IPS-18a (cell line): ENCODE measurements at regions not wholly inside any gene's neighbourhood (a gene's known extent, or its start where the extent isn't known, plus 50 kb on each side); places are given as distances from the start of the nearest gene placed in this dataset.

Experiments used
- H3K27ac ChIP-seq: one replicate; pipeline ENCODE4 v1.5.1; 2013; ENCODE audit warnings: low read length
- H3K27me3 ChIP-seq: one replicate; pipeline ENCODE4 v1.6.1; 2013; ENCODE audit warnings: mild to moderate bottlenecking, low read length; ENCODE audit not compliant: control insufficient read depth, insufficient read depth
- H3K36me3 ChIP-seq: one replicate; pipeline ENCODE4 v1.6.1; 2013; ENCODE audit warnings: low read depth, low read length; ENCODE audit not compliant: control insufficient read depth
- H3K4me1 ChIP-seq: one replicate; pipeline ENCODE4 v1.6.1; 2013; ENCODE audit warnings: low read depth, low read length; ENCODE audit not compliant: control insufficient read depth
- H3K4me3 ChIP-seq: one replicate; pipeline ENCODE4 v1.5.1; 2013; ENCODE audit warnings: low read length
- H3K9ac ChIP-seq: one replicate; pipeline ENCODE4 v1.6.1; 2013; ENCODE audit warnings: mild to moderate bottlenecking, low read length, moderate library complexity
- H3K9me3 ChIP-seq: one replicate; pipeline ENCODE4 v1.6.1; 2013; ENCODE audit warnings: low read depth, low read length; ENCODE audit not compliant: control insufficient read depth

DNA sequence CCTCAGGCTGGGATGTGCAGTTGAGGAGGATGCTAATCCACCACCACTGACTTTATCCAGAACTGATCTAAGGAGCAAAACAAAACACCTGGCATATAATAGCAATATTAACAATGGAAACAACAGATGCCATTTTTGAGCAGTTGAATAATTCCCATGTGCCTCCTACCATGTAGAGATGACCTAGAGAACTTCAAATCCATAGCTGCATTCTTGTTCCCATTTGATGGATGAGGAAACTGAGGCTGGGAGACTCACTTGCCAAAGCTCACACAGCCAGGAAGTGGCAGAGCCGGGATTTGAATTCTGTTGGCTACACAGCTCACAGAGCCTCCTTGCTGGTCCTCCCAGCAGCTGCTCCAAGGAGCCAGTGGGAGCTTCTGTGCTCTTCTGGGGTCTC is 155.8 kb upstream of the MYL2 start:
- Histone ChIP-seq H3K9ac (no peak overlapping the region), H3K9me3 (no peaks in the 10 kb centered on the region), H3K36me3 (no peaks in the 10 kb centered on the region), H3K4me3 (no peak overlapping the region), H3K4me1 (peaks cover 12% of the 10 kb centered on the region), H3K27ac (no peak overlapping the region), H3K27me3 (no peaks in the 10 kb centered on the region)

DNA sequence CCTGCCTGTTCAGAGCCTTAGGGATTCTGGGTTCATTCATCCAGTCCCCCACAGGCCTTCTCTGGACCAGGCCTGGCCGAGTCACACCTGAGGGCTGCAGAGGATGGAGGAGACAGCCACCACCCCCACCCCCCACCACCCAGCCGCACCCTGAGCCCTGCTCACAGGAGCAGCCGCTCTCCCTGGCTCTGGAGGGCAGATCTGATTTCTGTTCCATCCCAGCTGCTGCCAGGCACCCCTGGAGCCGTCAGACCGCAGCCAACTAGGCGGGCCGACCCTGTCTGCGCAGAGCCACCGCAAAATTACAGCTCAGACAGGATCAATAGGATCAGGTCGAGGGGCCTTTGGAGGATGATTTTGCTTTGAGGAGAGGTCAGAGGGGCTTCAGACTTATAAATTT is 154.6 kb upstream of the MYL2 start:
- H3K4me1 ChIP-seq = peaks cover 12% of the 10 kb centered on the region
- no peaks in the 10 kb centered on the region for H3K9me3 ChIP-seq
- no peaks in the 10 kb centered on the region for H3K27me3 ChIP-seq
- H3K36me3 ChIP-seq = no peaks in the 10 kb centered on the region
- no peak overlapping the region for H3K4me3 ChIP-seq
- no peak overlapping the region for H3K27ac ChIP-seq
- H3K9ac ChIP-seq = no peak overlapping the region

DNA sequence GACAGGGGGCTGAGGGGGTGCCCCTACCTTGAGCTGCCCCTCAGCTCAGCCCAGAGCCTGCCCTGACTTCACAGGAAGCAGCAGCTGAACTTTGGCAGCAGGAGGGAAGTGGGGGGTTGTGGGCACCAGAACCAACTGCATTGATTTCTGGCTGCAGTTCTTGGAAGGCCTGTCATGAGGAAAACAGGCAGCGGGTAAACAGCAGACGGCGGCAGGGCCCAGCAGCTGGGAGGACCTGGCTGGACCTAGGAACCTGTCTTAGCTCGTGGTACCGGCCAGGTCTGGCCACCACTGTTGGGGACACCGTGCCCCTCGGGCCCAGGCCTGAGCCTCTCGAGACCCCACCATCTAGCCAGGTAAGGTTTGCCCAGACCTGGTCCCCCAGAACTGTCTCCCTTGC is 154.2 kb upstream of the MYL2 start:
- H3K4me3 ChIP-seq = no peak overlapping the region
- H3K4me1 ChIP-seq = peaks cover 12% of the 10 kb centered on the region
- no peaks in the 10 kb centered on the region for H3K27me3 ChIP-seq
- no peak overlapping the region for H3K27ac ChIP-seq
- no peak overlapping the region for H3K9ac ChIP-seq
- no peaks in the 10 kb centered on the region for H3K36me3 ChIP-seq
- no peaks in the 10 kb centered on the region for H3K9me3 ChIP-seq

DNA sequence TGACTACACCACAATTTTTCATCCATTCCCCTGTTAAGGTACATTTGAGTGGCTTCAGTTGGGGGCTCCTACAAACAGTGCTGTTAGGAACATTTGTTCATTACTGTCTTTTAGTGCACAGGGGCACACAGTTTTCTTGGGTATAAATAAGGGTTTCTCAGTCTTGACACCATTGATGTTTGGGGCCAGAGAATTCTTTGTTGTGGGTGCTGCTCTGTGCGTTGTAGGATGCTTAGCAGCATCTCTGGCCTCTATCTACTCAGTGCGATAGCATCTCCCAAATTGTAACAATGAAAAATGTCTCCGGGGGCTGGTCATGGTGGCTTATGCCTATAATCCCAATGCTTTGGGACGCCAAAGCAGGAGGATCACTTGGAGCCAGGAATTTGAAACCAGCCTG is 153.0 kb upstream of the MYL2 start:
- Histone ChIP-seq H3K36me3 (no peaks in the 10 kb centered on the region), H3K4me3 (no peak overlapping the region), H3K4me1 (peaks cover 12% of the 10 kb centered on the region), H3K9me3 (no peaks in the 10 kb centered on the region), H3K9ac (no peak overlapping the region), H3K27ac (no peak overlapping the region), H3K27me3 (no peaks in the 10 kb centered on the region)

DNA sequence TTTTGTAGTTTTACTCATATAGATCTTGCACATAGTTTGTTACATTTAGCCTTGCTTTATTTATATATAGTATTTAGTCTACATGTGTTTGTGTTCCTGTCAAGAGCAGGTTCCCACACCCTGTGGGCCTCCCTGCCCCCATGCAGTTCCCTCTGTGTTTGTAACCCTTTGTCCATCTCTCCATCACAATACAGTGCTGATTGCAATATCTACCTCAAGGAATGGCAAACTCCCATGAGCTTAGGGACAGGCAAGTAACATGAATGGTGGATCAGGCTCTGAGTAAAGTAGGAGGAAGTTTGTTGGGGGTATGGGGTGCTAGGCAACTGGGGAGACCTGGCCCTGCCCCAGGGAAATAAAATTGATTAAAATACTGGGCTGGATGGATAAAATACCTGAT is 151.9 kb upstream of the MYL2 start:
- H3K9ac ChIP-seq = no peak overlapping the region

DNA sequence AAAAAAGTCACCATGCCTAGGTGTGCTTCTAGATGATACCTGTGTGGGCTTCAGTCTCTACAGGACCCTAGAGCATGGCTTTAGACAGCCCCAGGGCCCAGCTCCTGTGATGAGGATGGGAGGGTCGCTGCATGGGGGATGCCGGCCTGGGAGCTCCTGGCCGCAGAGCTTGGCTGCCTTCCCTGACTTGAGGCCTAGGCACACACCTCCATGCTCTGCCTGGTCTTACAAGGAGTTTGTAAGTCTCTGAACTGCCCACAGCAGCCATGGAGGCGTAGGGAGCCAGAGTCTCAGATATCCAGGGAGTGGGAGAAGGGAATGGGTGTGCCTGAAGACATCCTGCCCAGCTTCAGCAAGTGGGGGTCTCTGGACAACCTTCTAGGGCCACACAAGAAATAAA is 149.5 kb upstream of the MYL2 start:
- Histone ChIP-seq H3K9me3 (no peaks in the 10 kb centered on the region), H3K4me1 (peaks cover 6% of the 10 kb centered on the region), H3K27me3 (no peaks in the 10 kb centered on the region), H3K4me3 (no peak overlapping the region), H3K9ac (no peak overlapping the region), H3K27ac (no peak overlapping the region), H3K36me3 (no peaks in the 10 kb centered on the region)

More for the DNA sequence above, 151.9 kb upstream of the MYL2 start:
- Histone ChIP-seq H3K27me3 (no peaks in the 10 kb centered on the region), H3K36me3 (no peaks in the 10 kb centered on the region), H3K27ac (no peak overlapping the region), H3K9me3 (no peaks in the 10 kb centered on the region), H3K4me1 (peaks cover 6% of the 10 kb centered on the region), H3K4me3 (no peak overlapping the region)

DNA sequence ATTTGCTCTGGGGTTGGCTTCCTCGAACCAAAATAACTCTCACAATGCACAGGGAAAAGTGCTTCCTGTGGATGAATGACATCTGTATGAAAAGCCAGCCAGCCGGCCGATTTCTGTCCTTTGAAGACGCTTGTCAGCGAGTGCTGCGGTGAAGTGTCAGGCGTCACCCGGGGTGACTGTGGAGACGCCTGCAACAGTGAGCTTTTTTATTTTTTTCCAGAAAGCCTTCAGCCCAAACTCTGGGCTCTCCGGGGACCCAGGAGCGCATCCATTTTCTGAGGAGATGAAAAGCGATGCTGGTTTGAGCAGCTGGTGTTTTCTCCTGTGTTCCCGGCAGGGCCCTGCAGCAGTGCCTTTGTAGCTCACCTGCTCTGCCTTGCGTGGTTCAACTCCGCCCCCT is 147.9 kb upstream of the MYL2 start:
- Histone ChIP-seq H3K36me3 (no peaks in the 10 kb centered on the region), H3K27ac (no peak overlapping the region), H3K4me1 (peaks cover 6% of the 10 kb centered on the region), H3K9me3 (no peaks in the 10 kb centered on the region), H3K4me3 (no peak overlapping the region), H3K9ac (no peak overlapping the region), H3K27me3 (no peaks in the 10 kb centered on the region)

DNA sequence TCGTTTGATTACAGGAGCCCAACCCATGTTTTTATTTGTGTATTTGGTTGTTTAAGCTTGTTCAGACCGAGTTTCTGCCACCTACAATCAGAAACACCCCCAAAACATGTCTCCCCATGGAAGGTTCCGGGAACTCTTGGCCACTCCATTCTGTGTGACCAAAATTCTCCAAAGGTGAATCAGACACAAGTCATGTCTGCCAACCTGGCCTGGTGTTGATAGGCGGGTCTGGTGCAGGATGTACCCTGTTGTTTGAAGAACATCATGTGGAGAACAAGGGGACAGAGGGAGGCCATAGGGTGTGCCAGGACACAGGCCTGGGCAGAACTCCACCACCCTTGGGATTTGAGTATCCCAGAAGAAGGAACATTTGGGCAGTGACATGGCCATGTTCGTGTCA is 147.1 kb upstream of the MYL2 start:
- H3K9ac ChIP-seq = no peak overlapping the region
- no peaks in the 10 kb centered on the region for H3K36me3 ChIP-seq
- no peaks in the 10 kb centered on the region for H3K9me3 ChIP-seq
- H3K4me3 ChIP-seq = no peak overlapping the region
- no peaks in the 10 kb centered on the region for H3K27me3 ChIP-seq
- no peak overlapping the region for H3K27ac ChIP-seq
- H3K4me1 ChIP-seq = peaks cover 2% of the 10 kb centered on the region

DNA sequence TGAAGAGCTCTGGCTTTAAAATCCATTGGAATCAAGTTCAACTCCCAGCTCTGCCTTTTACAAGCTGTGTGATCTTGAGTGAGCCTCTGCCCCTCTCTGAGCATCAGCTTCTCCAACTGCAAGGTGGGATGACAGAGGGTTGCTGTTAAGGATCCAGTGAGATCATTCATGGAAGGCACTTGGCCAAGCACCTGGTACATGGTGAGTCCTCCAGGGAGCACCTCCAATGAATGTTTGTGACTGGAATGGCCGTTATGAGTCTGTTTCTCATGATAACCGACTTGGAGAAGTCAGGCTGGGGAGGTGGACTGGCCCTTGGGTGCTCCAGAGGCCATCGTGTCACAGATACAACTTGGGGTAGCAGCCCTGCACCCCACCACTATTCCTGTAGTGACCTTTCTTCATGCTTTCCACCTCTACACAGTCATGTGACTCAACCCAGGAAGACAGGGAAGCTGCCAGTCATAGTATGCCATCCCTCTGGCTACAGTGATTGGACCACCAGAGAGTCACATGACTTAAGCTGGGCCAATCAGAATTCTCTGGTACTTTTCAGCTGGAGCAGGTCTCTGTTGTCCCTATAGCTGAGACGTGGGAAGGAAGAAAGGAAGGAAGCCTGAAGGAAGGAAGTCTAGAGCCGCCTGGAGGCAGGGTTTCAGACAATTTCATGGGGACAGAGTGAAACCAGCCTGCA is 146.5 kb upstream of the MYL2 start:
- H3K27ac ChIP-seq = no peak overlapping the region
- no peaks in the 10 kb centered on the region for H3K27me3 ChIP-seq
- H3K9me3 ChIP-seq = no peaks in the 10 kb centered on the region

DNA sequence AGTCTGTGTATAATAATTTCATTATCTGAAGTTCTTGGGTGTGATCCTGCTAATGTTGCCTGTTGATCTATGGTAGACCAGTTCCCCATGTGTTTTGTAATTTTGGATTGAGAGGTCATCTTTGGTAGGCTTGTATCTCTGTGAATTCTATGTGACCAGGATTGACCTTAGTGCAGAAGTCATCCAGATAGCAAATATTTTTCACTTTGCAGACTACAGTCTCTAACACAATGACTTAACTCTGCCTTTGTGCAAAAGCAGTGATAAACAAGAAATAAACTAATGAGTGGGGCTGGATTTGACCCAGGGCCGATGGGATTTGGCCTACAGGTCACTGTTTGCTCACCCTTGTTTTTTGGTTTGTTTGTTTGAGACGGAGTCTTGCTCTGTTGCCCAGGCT is 144.6 kb upstream of the MYL2 start:
- H3K9me3 ChIP-seq = no peaks in the 10 kb centered on the region
- no peaks in the 10 kb centered on the region for H3K4me1 ChIP-seq
- no peaks in the 10 kb centered on the region for H3K27me3 ChIP-seq
- H3K9ac ChIP-seq = no peak overlapping the region
- no peak overlapping the region for H3K27ac ChIP-seq
- no peaks in the 10 kb centered on the region for H3K36me3 ChIP-seq
- H3K4me3 ChIP-seq = no peak overlapping the region

More for the DNA sequence above, 146.5 kb upstream of the MYL2 start:
- H3K4me1 ChIP-seq = no peaks in the 10 kb centered on the region
- H3K36me3 ChIP-seq = no peaks in the 10 kb centered on the region
- no peak overlapping the region for H3K4me3 ChIP-seq
- H3K9ac ChIP-seq = no peak overlapping the region

DNA sequence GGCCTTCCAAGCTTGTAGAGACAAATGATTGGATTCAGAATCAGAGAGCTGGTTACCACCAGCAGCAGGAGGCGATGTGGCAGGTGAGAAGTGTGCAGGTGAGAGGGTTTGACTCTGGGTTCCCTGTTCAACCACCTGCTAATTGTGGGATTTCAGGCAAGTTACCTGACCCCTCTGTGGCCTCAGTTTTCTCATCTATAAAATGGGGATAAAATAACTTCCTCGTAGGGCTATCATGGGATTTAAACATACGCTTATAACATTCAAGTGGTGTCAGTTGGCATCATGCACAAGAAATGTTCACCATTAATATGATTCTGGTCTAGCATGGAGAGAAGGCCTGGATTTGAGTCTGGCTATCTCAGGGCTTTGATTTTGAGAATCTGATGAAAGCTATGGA is 143.8 kb upstream of the MYL2 start:
- Histone ChIP-seq H3K9me3 (no peaks in the 10 kb centered on the region), H3K27me3 (no peaks in the 10 kb centered on the region), H3K4me3 (no peak overlapping the region), H3K9ac (no peak overlapping the region), H3K36me3 (no peaks in the 10 kb centered on the region), H3K27ac (no peak overlapping the region), H3K4me1 (no peaks in the 10 kb centered on the region)

DNA sequence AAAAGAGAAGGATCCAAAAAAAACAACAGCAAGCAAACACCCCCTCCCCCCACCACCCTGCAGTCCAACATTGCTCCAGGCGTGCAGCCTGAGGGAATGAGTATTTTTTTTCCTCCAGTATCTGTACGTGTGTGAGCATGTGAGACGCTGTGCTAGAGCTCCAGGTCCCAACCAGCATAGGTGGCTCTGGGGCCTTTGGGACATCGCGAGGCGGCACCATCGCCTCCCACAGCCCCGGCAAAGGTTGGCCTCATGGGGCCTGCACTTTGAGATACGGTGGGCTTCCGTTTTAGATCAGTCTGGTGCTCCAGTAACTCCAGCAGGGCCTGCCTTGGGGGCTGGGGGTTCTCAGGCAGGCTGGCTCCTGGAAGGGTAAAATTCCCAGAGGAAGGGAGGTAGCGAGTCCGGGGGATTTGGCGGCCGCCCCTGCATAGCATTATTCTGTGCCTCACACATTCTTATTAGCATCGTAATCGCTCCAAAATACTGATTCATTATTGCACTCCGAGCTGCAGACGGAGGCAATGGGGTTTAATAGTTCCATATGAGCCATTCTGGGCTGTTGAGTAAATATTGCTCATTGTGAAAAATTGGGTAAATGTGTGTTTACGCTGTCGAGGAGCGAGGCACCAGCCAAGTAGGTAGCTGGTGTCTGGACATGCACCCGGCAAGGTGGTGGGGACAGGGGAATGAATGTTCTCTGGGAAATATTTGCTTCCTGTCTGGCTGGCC is 143.1 kb upstream of the MYL2 start:
- Histone ChIP-seq H3K4me3 (no peak overlapping the region), H3K9ac (no peak overlapping the region), H3K4me1 (no peaks in the 10 kb centered on the region), H3K9me3 (no peaks in the 10 kb centered on the region), H3K27me3 (no peaks in the 10 kb centered on the region), H3K27ac (no peak overlapping the region), H3K36me3 (no peaks in the 10 kb centered on the region)
